ENCODE measurements at regions not wholly inside any gene's neighbourhood (a gene's known extent, or its start where the extent isn't known, plus 50 kb on each side); places are given as distances from the start of the nearest gene placed in this dataset.

- H3F3A ChIP-seq (ENCODE audit: insufficient read depth, low read length): no peaks in the 10 kb centered on the region
- no peaks in the 10 kb centered on the region for H4K20me1 ChIP-seq (ENCODE audit: insufficient read depth, low read length)
- H3K4me1 ChIP-seq (ENCODE audit: low read length): no peaks in the 10 kb centered on the region
- H3K36me3 ChIP-seq (replicated peaks; ENCODE audit: insufficient read depth, low read length): no peaks in the 10 kb centered on the region
- H2AFZ ChIP-seq (ENCODE audit: low read length): no peak overlapping the region
- no peak overlapping the region for H3K9ac ChIP-seq (ENCODE audit: low read length)
- H3K4me3 ChIP-seq (ENCODE audit: low read length): no peak overlapping the region
- H3K27ac ChIP-seq (ENCODE audit: low read length): no peak overlapping the region
- DNase-seq: no peak
- TF ChIP-seq EZH2phosphoT487 (IDR thresholded peaks at IDR 0.05; ENCODE audit: low read length): no peak
- TF ChIP-seq, protein P1, sequence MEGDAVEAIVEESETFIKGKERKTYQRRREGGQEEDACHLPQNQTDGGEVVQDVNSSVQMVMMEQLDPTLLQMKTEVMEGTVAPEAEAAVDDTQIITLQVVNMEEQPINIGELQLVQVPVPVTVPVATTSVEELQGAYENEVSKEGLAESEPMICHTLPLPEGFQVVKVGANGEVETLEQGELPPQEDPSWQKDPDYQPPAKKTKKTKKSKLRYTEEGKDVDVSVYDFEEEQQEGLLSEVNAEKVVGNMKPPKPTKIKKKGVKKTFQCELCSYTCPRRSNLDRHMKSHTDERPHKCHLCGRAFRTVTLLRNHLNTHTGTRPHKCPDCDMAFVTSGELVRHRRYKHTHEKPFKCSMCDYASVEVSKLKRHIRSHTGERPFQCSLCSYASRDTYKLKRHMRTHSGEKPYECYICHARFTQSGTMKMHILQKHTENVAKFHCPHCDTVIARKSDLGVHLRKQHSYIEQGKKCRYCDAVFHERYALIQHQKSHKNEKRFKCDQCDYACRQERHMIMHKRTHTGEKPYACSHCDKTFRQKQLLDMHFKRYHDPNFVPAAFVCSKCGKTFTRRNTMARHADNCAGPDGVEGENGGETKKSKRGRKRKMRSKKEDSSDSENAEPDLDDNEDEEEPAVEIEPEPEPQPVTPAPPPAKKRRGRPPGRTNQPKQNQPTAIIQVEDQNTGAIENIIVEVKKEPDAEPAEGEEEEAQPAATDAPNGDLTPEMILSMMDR (IDR thresholded peaks at IDR 0.05; ENCODE audit: low read length): no peak
- TF ChIP-seq EZH2 (optimal IDR thresholded peaks at IDR 0.05; ENCODE audit: low read depth, low read length): no peak
- no peaks in the 10 kb centered on the region for H3K9me3 ChIP-seq (replicated peaks; ENCODE audit: insufficient read depth, low read length)
- H3K9me2 ChIP-seq (replicated peaks; ENCODE audit: insufficient read depth, low read length): no peaks in the 10 kb centered on the region
- H3K4me2 ChIP-seq (ENCODE audit: low read depth, low read length): no peak overlapping the region
- no peaks in the 10 kb centered on the region for H3K79me2 ChIP-seq (ENCODE audit: low read length)
- H3K27me3 ChIP-seq (replicated peaks; ENCODE audit: insufficient read depth, low read length): no peaks in the 10 kb centered on the region
Measured at GRCh38 chr13:72149701-72150100, 282.7 kb upstream of the DACH1 start.

DNA sequence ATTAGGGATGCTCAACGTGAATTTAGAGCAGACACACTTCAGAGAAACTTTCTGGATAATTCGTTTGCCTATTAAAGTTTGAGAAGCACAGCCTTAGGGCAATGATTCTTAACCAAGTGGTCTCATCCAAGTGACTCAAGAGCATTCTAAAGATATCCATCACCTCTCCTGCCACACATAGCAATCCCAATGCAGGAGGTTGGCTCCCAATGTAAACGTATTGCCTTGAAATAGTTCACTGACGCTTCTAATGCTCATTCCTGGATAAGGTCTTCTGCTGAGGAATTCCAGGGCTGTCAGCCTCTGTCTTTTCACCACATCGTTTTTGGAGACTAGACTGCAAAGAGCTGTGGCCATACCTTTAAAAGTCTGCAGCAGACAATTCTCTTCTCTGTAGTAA, 279.8 kb upstream of the DACH1 start:
- DNase-seq: no peak
- TF ChIP-seq, protein P1 (IDR thresholded peaks at IDR 0.05; ENCODE audit: low read length): no peak
- TF ChIP-seq EZH2 (optimal IDR thresholded peaks at IDR 0.05; ENCODE audit: low read depth, low read length) (no peak), EZH2phosphoT487 (IDR thresholded peaks at IDR 0.05; ENCODE audit: low read length) (no peak)
- no peaks in the 10 kb centered on the region for H3K79me2 ChIP-seq (ENCODE audit: low read length)
- no peaks in the 10 kb centered on the region for H3F3A ChIP-seq (ENCODE audit: insufficient read depth, low read length)
- no peaks in the 10 kb centered on the region for H3K9me3 ChIP-seq (replicated peaks; ENCODE audit: insufficient read depth, low read length)
- no peaks in the 10 kb centered on the region for H3K9me2 ChIP-seq (replicated peaks; ENCODE audit: insufficient read depth, low read length)
- H2AFZ ChIP-seq (ENCODE audit: low read length): no peak overlapping the region
- H3K27ac ChIP-seq (ENCODE audit: low read length): no peak overlapping the region
- H3K9ac ChIP-seq (ENCODE audit: low read length): no peak overlapping the region
- H3K4me3 ChIP-seq (ENCODE audit: low read length): no peak overlapping the region
- no peaks in the 10 kb centered on the region for H3K36me3 ChIP-seq (replicated peaks; ENCODE audit: insufficient read depth, low read length)
- H4K20me1 ChIP-seq (ENCODE audit: insufficient read depth, low read length): no peaks in the 10 kb centered on the region
- H3K27me3 ChIP-seq (replicated peaks; ENCODE audit: insufficient read depth, low read length): no peaks in the 10 kb centered on the region
- no peak overlapping the region for H3K4me2 ChIP-seq (ENCODE audit: low read depth, low read length)
- no peaks in the 10 kb centered on the region for H3K4me1 ChIP-seq (ENCODE audit: low read length)

DNA sequence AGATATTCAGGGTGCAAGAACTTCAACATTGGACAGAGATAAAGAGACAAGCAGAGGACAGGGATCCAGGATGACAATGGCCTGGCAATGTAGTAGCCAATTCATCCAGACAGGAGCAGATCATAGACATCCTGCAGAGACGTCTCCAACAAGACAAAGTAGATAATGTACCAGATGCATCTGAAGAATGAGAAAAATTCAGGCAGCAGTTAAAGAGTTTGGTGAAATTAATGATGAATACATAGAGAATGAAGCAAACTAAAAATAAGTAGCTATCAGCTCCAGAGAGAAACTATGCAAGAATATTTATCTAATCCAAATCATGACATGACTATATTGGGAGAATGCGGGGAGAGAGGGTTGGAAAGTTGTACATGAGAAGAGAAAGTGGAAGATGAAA, 278.4 kb upstream of the DACH1 start:
- Histone ChIP-seq H3K4me2 (ENCODE audit: low read depth, low read length) (no peak overlapping the region), H3K4me1 (ENCODE audit: low read length) (no peaks in the 10 kb centered on the region), H3K9ac (ENCODE audit: low read length) (no peak overlapping the region), H3K27me3 (replicated peaks; ENCODE audit: insufficient read depth, low read length) (no peaks in the 10 kb centered on the region), H3F3A (ENCODE audit: insufficient read depth, low read length) (no peaks in the 10 kb centered on the region), H3K9me2 (replicated peaks; ENCODE audit: insufficient read depth, low read length) (no peaks in the 10 kb centered on the region), H3K79me2 (ENCODE audit: low read length) (no peaks in the 10 kb centered on the region), H3K4me3 (ENCODE audit: low read length) (no peak overlapping the region), H3K9me3 (replicated peaks; ENCODE audit: insufficient read depth, low read length) (no peaks in the 10 kb centered on the region), H3K36me3 (replicated peaks; ENCODE audit: insufficient read depth, low read length) (no peaks in the 10 kb centered on the region), H2AFZ (ENCODE audit: low read length) (no peak overlapping the region), H4K20me1 (ENCODE audit: insufficient read depth, low read length) (no peaks in the 10 kb centered on the region), H3K27ac (ENCODE audit: low read length) (no peak overlapping the region)
- no peak for DNase-seq
- TF ChIP-seq, protein P1 (IDR thresholded peaks at IDR 0.05; ENCODE audit: low read length): no peak
- TF ChIP-seq EZH2 (optimal IDR thresholded peaks at IDR 0.05; ENCODE audit: low read depth, low read length) (no peak), EZH2phosphoT487 (IDR thresholded peaks at IDR 0.05; ENCODE audit: low read length) (no peak)
